NCI-H187 treated with DMSO at 0.1 percent for 48 hours (cell line): ENCODE measurements at regions not wholly inside any gene's neighbourhood (a gene's known extent, or its start where the extent isn't known, plus 50 kb on each side); places are given as distances from the start of the nearest gene placed in this dataset.
"Not testable (repeated sequence)": the region's sequence is repeated elsewhere in the genome, so short reads cannot be mapped to it uniquely, and the experiment has no call there.

ENCODE experiments used
- DNase-seq: peaks from one replicate; lab custom pipeline; 2025; lab: John Stamatoyannopoulos, UW

DNA sequence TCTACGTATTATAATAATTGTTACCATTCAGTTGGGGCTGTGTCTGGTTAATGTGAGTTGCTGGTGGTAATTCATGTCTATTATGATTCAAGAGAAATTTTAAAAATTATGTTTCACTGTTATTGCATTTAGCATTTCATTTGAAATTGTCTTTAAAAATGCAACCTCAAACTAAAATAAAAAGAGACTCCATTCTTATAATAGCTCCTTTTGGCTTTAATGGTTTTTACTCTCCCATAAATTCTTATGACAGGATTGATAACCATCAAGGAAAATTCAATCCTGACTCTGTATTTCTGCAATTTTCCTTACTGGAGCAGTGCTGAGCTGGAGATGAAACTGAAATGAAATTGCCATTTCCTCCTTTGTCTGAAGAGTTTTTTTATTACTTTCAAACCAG, 262.7 kb downstream of the REEP3 start:
- DNase-seq = no peak

- no peak for DNase-seq
Measured at GRCh38 chr10:63788152-63788821, 267.1 kb downstream of the REEP3 start.

- no peak for DNase-seq
Measured at GRCh38 chr10:63795094-63795860, 274.1 kb downstream of the REEP3 start.

DNA sequence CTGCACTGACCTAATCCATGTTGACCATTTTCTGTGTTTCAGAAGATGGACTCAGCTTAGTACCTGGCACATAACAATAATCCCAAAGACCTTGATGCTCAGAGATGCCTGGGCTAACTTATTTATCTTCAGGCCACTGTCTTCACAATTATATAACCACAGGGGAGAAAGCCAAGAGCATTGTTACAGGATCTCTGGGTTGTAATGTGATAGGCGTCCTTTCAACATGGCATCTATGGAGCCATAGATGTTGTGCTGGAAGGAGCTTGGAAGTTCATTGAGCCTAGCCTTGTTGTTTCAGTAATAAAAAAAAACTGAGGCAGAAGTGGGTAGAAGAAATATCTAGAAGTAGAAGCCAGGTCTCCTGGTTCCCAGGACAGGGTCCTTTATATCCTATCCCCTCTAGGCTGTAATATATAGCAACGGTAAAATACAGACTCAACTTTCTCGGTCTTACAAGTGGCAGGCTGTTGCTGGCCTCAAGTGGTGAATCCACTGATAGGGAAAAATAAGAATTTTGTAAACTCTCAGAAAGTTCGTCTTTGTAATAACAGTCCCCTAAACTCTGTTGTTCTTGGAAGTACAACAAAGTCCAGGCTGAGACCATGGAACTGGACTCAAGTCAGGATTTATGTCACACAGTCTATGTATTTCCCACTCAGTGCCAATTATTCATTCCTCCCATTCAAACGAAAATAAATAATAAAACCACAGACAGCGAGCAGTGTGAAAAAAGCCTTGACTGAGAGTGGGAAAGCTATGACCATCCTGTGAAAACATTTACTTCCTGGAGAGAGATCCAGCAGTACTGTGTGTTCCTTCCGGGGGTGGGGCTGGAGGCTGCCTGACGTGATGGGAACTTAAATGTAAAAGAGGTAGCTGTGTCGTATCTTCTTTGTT, 277.6 kb downstream of the REEP3 start:
- no peak for DNase-seq

DNA sequence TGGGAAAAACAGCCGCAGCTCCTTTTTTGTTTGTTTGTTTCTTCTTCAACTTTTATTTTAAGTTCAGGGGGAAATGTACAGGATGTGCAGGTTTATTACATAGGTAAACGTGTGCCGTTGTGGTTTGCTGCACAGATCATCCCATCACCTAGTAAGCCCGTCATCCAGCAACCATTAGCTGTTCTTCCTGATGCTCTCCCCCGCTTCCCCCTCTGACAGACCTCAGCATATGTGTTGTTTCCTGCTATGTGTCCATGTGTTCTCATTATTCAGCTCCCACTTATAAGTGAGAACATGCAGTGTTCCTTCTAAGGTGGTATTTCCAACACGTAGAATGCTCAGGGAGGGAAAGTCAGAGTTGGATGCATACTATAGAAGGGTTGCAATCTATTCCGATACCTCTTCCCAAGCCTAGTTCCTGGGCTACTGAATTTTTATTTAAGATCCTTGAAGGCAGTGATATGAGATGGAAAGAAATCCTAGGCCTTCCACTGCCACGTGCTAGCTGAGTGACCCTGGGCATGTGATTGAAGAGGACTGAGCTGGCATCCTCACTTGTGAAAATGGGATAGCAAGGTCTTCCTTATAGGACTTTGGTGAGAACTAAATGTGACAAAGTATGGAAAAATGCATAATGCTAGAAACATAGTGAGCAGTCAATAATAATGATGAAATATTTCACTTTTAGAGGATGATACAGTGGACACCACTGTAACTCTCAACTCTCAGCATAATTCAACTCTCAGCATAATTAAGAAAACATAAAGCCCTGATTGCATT, 278.5 kb downstream of the REEP3 start:
- no peak for DNase-seq

GRCh38 chr10:63801166-63801565, 280.0 kb downstream of the REEP3 start:
- no peak for DNase-seq

DNA sequence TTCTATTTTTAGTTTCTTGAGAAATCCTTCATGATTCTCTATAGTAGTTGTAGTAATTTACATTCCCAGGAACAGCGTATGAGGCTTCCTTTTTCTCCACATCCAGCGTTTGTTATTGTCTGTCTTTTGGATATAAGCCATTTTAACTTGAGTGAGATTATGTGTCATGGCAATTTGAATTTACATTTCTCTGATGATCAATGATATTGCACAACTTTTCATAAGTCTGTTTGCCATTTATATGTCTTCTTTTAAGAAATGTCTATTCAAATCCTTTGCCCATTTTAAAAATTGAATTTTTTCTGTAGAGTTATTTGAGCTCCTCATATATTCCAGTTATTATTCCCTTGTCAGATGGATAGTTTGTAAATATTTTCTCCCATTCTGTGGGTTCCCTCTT, 285.1 kb downstream of the REEP3 start:
- DNase-seq = no peak

DNA sequence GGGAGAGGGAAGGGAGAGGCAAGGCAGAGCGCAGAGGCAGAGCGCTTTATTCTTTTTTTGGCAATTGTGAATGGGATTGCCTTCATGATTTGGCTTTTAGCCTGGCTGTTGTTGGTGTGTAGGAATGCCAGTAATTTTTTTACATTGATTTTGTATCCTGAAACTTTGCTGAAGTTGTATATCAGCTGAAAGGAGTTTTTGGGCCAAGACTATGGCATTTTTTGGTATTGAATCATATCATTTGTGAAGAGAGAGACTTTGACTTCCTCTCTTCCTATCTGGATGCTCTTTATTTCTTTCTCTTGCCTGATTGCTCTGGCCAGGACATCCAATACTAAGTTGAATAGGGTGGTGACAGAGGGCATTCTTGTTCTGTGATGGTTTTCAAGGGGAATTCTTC, 291.3 kb downstream of the REEP3 start:
- no peak for DNase-seq

DNA sequence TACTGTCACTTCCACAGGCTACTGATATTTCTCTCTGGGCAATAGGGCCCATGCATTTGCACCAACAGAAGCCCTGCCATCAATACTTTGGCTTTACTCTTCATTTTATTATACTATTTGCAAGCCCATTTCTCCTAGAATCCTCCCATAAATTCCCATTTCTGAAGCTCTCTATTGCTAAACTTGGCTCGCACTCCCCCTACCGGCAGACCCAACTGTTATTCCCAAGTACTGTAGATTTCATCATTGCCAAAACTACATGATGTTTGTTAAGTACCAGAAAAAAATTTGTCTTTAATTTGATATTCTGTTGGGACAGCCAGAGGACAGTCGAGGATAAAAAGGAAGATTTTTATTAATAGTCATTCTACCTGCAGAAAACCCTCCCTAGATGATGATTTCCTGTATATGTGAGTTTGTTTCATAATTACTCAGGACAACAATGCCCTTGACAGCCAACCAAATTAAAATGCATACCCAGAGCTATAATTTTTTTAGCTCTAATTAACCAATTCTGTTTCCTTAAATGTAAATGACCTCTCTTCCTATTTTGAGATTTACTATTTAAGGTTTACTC, 298.6 kb downstream of the REEP3 start:
- no peak for DNase-seq

- DNase-seq = no peak
Measured at GRCh38 chr10:63822496-63822895, 301.3 kb downstream of the REEP3 start.

DNA sequence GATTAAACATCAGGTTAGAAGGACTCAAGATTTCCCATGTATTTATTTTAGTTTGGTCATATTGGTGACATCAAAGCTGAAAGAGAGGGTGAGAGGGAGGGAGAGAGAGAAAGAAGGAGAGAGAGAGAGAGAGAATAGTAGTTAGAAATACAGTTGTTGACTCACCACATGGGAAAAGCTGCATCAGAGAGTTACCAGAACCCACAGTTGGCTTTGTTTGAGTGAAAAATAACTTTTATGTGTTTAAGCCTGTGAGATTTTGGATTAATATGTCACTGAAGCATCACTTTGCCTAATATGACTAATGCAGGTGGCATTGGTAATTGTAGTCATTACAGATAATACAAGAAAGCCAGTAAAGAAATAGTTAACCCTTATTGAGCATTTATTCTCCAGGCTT, 303.9 kb downstream of the REEP3 start:
- no peak for DNase-seq

DNA sequence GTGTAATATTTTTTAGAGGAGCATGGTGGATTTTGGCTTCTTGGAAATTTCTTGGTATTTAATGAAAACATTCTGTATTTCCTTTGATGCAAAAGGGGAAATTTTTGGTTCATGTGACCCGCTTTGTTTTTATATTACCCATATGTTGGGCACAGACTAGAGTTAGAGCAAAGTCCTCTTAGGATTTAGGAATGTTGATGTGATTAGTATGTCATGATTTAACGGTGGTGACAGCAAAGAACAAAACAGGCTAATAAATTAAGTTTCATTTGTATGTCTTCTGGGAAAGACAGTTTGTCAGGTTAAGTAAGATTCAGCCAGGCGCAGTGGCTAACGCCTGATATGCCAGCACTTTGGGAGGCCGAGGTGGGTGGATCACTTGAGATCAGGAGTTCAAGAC, 304.6 kb downstream of the REEP3 start:
- DNase-seq = no peak

DNA sequence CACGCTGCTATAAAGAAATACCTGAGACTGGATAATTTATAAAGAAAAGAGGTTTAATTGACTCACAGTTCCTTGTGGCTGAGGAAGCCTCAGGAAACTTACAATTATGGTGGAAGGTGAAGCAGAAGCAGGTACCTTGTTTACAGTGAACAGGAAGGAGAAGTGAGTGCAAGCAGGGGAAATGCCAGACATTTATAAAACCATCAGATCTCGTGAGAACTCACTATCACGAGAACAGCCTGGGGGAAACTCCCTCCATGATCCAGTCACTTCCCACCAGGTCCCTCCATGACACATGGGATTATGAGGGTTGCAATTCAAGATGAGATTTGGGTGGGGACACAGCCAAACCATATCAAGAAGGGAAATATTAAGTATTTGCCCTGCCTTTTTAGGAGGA, 305.8 kb downstream of the REEP3 start:
- DNase-seq = not testable (repeated sequence)

DNA sequence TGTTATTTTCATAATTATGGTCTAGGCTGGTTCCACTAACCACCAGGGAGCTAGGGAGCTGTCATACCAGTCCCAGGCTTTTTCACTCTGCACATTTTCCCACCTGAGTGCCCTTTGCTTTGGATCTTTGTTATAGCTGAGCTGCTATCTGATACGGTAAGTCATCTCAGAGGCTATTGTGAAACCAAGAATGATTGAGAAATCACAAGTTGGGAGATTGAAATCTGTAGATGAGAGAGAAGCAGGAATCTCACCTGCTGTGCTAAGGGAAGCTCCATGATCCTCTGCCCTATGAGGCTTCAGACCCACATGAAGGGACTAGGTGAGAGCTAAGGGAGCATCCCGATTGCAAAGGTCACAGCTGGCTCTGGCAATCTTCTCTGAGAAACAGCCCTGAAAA, 307.8 kb downstream of the REEP3 start:
- no peak for DNase-seq

DNA sequence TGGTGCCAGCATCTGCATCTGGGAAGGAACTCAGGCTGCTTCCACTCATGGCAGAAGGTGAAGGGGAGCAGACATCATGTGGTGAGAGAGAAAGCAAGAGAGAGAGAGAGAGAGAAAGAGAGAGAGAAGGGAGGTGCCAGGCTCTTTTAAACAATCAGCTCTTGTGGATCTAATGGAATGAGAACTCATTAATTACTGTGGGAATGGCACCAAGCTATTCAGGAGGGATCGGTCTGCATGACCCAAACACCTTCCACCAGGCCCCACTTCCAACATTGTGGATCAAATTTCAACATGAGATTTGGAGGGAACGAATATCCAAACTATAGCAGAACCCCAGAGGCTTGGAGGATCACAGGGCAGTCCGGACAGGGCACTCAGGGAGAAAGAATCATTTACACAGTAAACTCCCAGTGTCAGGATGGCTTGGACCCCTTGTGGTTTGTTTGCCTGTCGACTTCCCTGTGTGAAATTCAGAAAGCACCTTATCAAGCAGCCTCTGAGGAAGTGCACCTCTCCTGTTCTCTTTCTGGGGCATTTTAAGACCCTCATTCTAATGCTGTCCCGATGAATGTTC, 308.5 kb downstream of the REEP3 start:
- DNase-seq = no peak

- no peak for DNase-seq
Measured at GRCh38 chr10:63832686-63833085, 311.5 kb downstream of the REEP3 start.

GRCh38 chr10:63833411-63834060, 312.3 kb downstream of the REEP3 start:
- no peak for DNase-seq

GRCh38 chr10:63836666-63837442, 315.7 kb downstream of the REEP3 start:
- no peak for DNase-seq

DNA sequence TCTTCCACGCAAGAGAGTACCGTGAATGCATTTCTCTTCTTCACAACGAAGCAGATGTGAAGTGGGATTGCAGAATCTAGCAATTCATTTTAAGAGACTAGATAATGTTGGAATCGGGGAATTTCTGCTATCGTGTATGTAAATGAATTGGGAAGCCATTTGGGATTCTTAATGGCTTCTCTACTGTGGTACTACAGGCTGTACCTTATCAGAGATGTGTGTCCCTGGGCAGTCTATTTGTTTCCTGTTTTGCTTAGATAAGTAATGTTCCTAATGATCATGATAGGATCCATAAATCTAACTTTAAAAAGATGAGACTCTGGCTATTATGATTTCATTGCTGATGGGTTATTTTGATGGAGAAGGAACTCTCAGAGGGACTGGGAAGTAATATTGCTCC, 320.6 kb downstream of the REEP3 start:
- no peak for DNase-seq

GRCh38 chr10:63843107-63843506, 321.9 kb downstream of the REEP3 start:
- DNase-seq = no peak
